HG02852 (cell line): ENCODE measurements at regions not wholly inside any gene's neighbourhood (a gene's known extent, or its start where the extent isn't known, plus 50 kb on each side); places are given as distances from the start of the nearest gene placed in this dataset.
"Not testable (repeated sequence)": the region's sequence is repeated elsewhere in the genome, so short reads cannot be mapped to it uniquely, and the experiment has no call there.

ENCODE experiments used
- ATAC-seq: cut with Tn5 transposase; IDR thresholded peaks from one replicate; pipeline ENCODE4 v1.9.1; 2021; ENCODE audit warnings: mild to moderate bottlenecking, moderate library complexity; ENCODE audit not compliant: unreplicated experiment

DNA sequence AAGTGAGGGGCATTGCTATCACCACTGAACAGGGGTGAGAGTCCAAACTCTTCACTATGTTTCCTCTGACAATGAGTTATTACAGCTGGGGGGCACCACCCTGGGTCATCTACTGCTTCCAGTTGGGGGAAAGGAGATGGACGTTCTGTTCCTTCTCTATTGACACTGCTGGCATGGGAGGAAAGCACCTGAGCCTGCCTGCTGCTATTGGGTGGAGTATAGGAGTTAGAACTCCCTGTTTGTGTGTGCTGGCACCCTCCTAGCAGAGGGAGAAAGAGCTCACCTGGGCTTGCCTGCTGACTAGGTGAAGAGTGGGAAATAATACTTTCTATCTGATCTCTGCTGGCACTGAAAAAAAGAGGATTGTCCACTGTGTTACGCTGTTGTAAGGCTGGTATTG is 163.8 kb downstream of the MSN start:
- no peak for ATAC-seq

DNA sequence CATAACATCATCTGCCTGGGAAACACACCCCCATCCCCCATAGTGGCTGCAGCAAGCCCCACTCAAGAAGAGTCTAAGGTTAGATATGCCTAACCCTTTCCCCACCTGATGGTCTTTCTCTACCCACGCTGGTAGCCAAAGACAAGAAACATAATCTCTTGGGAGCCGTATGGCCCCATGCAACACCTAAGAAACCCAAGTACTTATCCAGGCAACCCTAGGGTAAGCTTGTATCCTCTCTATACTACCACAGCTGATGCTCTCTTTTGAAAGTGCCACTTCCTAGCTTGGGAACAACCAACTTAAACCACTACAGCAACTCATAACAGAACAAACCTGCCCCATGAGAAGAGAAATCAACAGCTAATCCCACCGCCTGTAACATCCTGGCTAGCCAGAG is 161.1 kb downstream of the MSN start:
- ATAC-seq = no peak

DNA sequence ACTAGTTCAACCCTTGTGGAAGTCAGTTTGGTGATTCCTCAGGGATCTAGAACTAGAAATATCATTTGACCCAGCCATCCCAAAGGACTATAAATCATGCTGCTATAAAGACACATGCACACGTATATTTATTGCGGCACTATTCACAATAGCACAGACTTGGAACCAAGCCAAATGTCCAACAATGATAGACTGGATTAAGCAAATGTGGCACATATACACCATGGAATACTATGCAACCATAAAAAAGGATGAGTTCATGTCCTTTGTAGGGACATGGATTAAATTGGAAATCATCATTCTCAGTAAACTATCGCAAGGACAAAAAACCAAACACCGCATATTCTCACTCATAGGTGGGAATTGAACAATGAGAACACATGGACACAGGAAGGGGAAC is 157.8 kb downstream of the MSN start:
- ATAC-seq = not testable (repeated sequence)

DNA sequence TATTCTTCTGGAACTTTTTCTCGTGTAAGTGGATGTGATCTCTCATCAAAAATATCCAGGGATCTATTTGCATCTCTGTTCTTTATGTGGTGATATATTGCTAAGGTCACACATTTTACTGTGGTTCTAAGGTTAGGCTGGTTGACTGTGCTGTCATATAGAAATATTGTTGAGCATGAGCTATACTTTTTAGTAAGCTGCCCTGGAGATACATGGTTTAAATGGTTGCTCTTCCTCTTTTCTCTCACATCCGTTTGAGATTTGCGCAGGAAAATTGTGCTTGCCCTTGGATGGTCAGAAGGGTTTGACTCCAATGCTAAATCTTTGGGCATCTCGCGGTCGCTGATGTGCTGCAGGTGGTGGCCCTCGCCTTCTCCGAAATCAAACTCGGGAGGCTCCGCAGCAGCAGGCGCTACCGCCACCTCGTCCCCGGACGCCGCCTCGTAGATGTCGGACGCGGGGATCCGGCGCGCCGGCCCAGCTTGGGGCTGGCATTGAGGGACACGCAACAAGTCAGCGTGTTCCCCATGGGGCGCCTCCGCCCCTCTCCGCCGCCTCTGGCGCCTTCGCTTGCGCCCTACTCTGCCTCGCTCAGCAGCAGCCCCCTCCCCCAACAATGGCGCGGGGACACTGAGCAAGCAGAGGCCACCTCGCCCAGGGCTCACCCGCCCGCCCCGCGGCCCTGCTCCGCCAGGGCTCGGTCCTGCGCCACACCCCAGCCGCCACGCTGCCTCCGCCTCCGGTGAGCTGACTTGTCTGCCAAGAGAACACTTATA is 154.5 kb downstream of the MSN start:
- peak; percentile 66 for ATAC-seq

DNA sequence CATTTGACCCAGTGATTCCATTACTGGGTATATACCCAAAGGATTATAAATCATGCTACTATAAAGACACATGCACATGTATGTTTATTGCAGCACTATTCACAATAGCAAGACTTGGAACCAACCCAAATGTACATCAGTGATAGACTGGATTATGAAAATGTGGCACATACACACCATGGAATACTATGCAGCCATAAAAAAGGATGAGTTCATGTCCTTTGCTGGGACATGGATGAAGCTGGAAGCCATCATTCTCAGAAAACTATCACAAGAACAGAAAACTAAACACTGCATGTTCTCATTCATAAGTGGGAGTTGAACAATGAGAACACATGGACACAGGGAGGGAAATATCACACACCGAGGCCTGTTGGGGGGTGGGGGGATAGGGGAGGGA is 152.5 kb downstream of the MSN start:
- ATAC-seq = not testable (repeated sequence)

DNA sequence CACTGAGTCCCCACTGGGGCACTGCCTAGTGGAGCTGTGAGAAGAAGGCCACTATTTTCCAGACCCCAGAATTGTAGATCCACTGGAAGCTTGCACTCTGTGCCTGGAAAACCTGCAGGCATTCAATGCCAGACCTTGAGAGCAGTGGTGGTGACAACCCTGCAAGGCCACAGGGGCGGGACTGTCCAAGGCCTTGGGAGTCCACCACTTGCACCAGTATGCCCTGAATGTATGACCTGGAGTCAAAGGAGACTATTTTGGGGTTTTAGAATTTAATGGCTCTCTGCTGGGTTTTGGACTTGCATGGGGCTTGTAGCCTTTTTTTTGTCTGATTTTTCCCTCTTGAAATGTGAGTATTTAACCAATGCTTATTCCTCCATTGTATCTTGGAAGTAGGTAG is 145.8 kb downstream of the MSN start:
- no peak for ATAC-seq

DNA sequence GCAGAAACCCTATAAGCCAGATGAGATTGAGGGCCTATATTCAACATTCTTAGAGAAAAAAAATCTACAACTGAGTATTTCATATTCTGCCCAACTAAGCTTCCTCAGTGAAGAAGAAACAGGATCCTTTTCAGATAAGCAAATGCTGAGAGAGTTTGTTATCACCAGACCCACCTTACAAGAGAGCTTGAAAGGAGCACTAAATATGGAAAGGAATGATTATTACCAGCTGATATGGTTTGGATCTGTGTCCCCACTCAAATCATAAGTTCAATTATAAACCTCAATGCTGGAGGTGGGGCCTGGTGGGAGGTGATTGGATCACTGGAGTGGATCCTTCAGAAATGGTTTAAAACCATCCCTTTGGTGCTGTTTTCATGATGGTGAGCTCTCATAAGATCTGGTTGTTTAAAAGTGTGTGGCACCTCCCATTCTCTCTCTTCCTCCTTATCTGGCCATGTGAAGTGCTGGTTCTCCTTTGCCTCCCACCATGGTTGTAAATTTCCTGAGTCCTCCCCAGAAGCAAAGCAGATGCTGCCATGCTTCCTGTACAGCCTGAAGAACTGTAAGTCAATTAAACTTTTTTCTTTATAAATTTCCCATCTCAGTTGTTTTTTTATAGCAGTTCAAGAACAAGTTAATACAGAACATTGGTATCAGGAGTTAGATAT is 144.2 kb downstream of the MSN start:
- no peak for ATAC-seq
